SK-N-SH (cell line): ENCODE measurements at regions not wholly inside any gene's neighbourhood (a gene's known extent, or its start where the extent isn't known, plus 50 kb on each side); places are given as distances from the start of the nearest gene placed in this dataset.

Source experiments
- CTCF ChIA-PET: fragments of 300-600, 350-600 bp; formaldehyde crosslinking; extraction: SDS; loops from one replicate; lab custom pipeline; 2021; lab: Yijun Ruan, JAX
- POLR2A ChIA-PET: fragments of 350-600 bp; sonication (Branson Sonifier 250); formaldehyde crosslinking; extraction: SDS; loops from one replicate; lab custom pipeline; 2020; ENCODE audit warnings: antibody characterized with exemption, inconsistent platforms; lab: Yijun Ruan, JAX
- DNase-seq: peaks from one replicate; pipeline ENCODE4 v3.0.0; 2012
- H2AFZ ChIP-seq: fragments of 200-600 bp; sonication (generic); 2 replicates; pipeline ENCODE4 v1.8.1; 2016; ENCODE audit warnings: antibody characterized with exemption, mild to moderate bottlenecking, low read depth
- H3F3A ChIP-seq: fragments of 200-600 bp; sonication (generic); replicated peaks from 2 replicates; pipeline ENCODE3; 2016; ENCODE audit warnings: antibody characterized with exemption, mild to moderate bottlenecking; ENCODE audit not compliant: insufficient read depth
- H3K27ac ChIP-seq, 2 experiments: fragments of 200-500 bp in 1 of 2; fragments of 200-600 bp in 1 of 2; sonication (Bioruptor generic) in 1 of 2; sonication (generic), shearing (Covaris generic) in 1 of 2; 2 replicates each; pipeline versions ENCODE4 v1.5.1 to v1.6.1; 2014 to 2016; ENCODE audit warnings: low read depth in 2 of 2, inconsistent platforms in 1 of 2, low read length in 1 of 2, mild to moderate bottlenecking in 1 of 2, mixed read lengths in 1 of 2
- H3K27me3 ChIP-seq: fragments of 200-600 bp; sonication (generic), shearing (Covaris generic); 2 replicates; pipeline ENCODE4 v1.6.1; 2016; ENCODE audit warnings: mixed run types; ENCODE audit not compliant: insufficient read depth
- H3K36me3 ChIP-seq, 2 experiments: fragments of 200-500 bp in 1 of 2; fragments of 200-600 bp in 1 of 2; sonication (Bioruptor generic) in 1 of 2; sonication (generic) in 1 of 2; replicated peaks in 1 of 2; 2 replicates each; pipeline versions ENCODE3 to v1.5.1; 2014 to 2016; ENCODE audit warnings: low read length in 1 of 2, mild to moderate bottlenecking in 1 of 2; ENCODE audit not compliant: insufficient read depth in 2 of 2, control insufficient read depth in 1 of 2
- H3K4me1 ChIP-seq, 2 experiments: fragments of 200-500 bp in 1 of 2; fragments of 200-600 bp in 1 of 2; sonication (Bioruptor generic) in 1 of 2; sonication (generic), shearing (Covaris generic) in 1 of 2; 2 replicates each; pipeline versions ENCODE4 v1.5.1 to v1.6.1; 2014 to 2016; ENCODE audit warnings: low read depth in 1 of 2, low read length in 1 of 2, mixed run types in 1 of 2; ENCODE audit not compliant: insufficient read depth in 2 of 2, control insufficient read depth in 1 of 2
- H3K4me2 ChIP-seq: fragments of 200-600 bp; sonication (generic), shearing (Covaris generic); 2 replicates; pipeline ENCODE4 v1.6.1; 2017; ENCODE audit warnings: mixed run types
- H3K4me3 ChIP-seq, 2 experiments: fragments of 200-500 bp in 1 of 2; fragments of 200-600 bp in 1 of 2; sonication (Bioruptor generic) in 1 of 2; sonication (generic), shearing (Covaris generic) in 1 of 2; 2 replicates each; pipeline versions ENCODE4 v1.5.1 to v1.8.1; 2014 to 2016; ENCODE audit warnings: low read depth in 2 of 2, inconsistent platforms in 1 of 2, low read length in 1 of 2, mild to moderate bottlenecking in 1 of 2, mixed read lengths in 1 of 2, moderate library complexity in 1 of 2
- H3K79me2 ChIP-seq: fragments of 200-600 bp; sonication (generic); 2 replicates; pipeline ENCODE4 v1.8.1; 2017; ENCODE audit warnings: mild to moderate bottlenecking; ENCODE audit not compliant: insufficient read depth
- H3K9ac ChIP-seq: fragments of 200-600 bp; sonication (generic); 2 replicates; pipeline ENCODE4 v1.6.1; 2017; ENCODE audit warnings: mixed run types
- H3K9me2 ChIP-seq: fragments of 200-600 bp; sonication (generic); 2 replicates; pipeline ENCODE4 v1.6.1; 2017; ENCODE audit warnings: mixed run types
- H3K9me3 ChIP-seq: fragments of 200-600 bp; sonication (generic); 2 replicates; pipeline ENCODE4 v1.6.1; 2017; ENCODE audit warnings: mixed run types, mild to moderate bottlenecking, moderate library complexity
- H4K20me1 ChIP-seq: fragments of 200-600 bp; sonication (generic); 2 replicates; pipeline ENCODE4 v1.6.1; 2017; ENCODE audit warnings: mild to moderate bottlenecking, mixed run types; ENCODE audit not compliant: insufficient read depth
- ELF1 ChIP-seq: IDR thresholded peaks from 2 replicates; pipeline ENCODE4 v1.4.0; 2012
- FOXJ3 ChIP-seq: sonication (generic); formaldehyde crosslinking; IDR thresholded peaks from 2 replicates; pipeline ENCODE4 v1.5.1; 2020; ENCODE audit warnings: mild to moderate bottlenecking, missing genetic modification reagents
- JUND ChIP-seq: IDR thresholded peaks from 2 replicates; pipeline ENCODE4 v1.4.0; 2012
- NFIC ChIP-seq: IDR thresholded peaks from 2 replicates; pipeline ENCODE4 v1.4.0; 2012; ENCODE audit warnings: borderline replicate concordance
- NRF1 ChIP-seq: IDR thresholded peaks from 2 replicates; pipeline ENCODE4 v1.6.1; 2012; ENCODE audit warnings: low read depth, mild to moderate bottlenecking, low read length
- POLR2AphosphoS5 ChIP-seq: IDR thresholded peaks from 2 replicates; pipeline ENCODE4 v1.6.1; 2012; ENCODE audit warnings: low read depth, low read length
- RCOR1 ChIP-seq: fragments of 150-350 bp; IDR thresholded peaks from 2 replicates; pipeline ENCODE4 v1.6.1; 2017; ENCODE audit warnings: antibody characterized with exemption, low read length
- RXRA ChIP-seq: IDR thresholded peaks from 2 replicates; pipeline ENCODE4 v1.4.0; 2012; ENCODE audit warnings: low read depth, mild to moderate bottlenecking, borderline replicate concordance
- SIN3A ChIP-seq: IDR thresholded peaks from 2 replicates; pipeline ENCODE4 v1.6.1; 2012; ENCODE audit warnings: low read depth, mild to moderate bottlenecking, low read length, moderate library complexity, borderline replicate concordance
- SMC3 ChIP-seq: IDR thresholded peaks from 2 replicates; pipeline ENCODE4 v1.6.1; 2012; ENCODE audit warnings: low read depth, low read length, improper control_type of control experiment
- TAF1 ChIP-seq: IDR thresholded peaks from 2 replicates; pipeline ENCODE4 v1.6.1; 2012; ENCODE audit warnings: low read depth, mild to moderate bottlenecking, low read length, moderate library complexity, borderline replicate concordance
- TCF12 ChIP-seq: IDR thresholded peaks from 2 replicates; pipeline ENCODE4 v1.4.0; 2012
- WGBS: methylation state at CpG from one replicate; pipeline ENCODE4 v1.1.6; 2017; ENCODE audit warnings: low lambda C conversion rate; 5-methylcytosine and 5-hydroxymethylcytosine counted together
- TF ChIP-seq, protein P1 (sequence below): IDR thresholded peaks from 2 replicates; pipeline ENCODE4 v1.4.0; 2012; ENCODE audit warnings: low read depth, borderline replicate concordance
- TF ChIP-seq, protein P2 (sequence below): fragments of 150-350 bp; IDR thresholded peaks from 2 replicates; pipeline ENCODE4 v1.6.1; 2017; ENCODE audit warnings: antibody characterized with exemption, low read length, low read depth, borderline replicate concordance
- TF ChIP-seq, protein P3 (sequence below): fragments of 200-600 bp; sonication (generic); IDR thresholded peaks from 2 replicates; pipeline ENCODE4 v1.6.1; 2017; ENCODE audit warnings: antibody characterized with exemption, mild to moderate bottlenecking, moderate library complexity

DNA sequence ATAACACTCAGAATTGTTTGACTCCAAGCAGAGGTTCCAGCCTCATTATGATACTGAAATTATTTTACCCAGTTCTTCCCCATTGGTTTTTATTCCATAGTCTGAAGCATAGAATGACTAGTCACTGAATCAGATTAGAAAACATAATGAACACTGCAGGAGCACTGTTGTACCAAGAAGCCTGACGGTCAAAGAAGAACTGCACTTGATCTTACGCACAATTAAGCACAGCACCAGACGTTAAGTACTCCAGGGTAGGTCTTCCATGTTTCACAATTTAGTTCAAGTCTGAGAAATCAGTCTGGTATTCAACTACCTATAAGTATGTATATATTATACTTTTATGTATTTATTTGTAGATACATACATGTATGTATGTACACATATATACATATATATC lies 973.5 kb upstream of the SPRY2 start:
- no peaks in the 10 kb centered on the region for H4K20me1 ChIP-seq
- no peak for TF ChIP-seq NFIC
- TF ChIP-seq, protein P1, sequence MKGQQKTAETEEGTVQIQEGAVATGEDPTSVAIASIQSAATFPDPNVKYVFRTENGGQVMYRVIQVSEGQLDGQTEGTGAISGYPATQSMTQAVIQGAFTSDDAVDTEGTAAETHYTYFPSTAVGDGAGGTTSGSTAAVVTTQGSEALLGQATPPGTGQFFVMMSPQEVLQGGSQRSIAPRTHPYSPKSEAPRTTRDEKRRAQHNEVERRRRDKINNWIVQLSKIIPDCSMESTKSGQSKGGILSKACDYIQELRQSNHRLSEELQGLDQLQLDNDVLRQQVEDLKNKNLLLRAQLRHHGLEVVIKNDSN: no peak
- TF ChIP-seq FOXJ3 (CRISPR knock-in tag): no peak
- TF ChIP-seq, all 33 proteins: peak for 0
- Histone ChIP-seq H3K9me3 (no peaks in the 10 kb centered on the region), H3K27ac (no peak overlapping the region), H3K9ac (no peak overlapping the region), H3F3A (no peaks in the 10 kb centered on the region), H3K36me3 (no peaks in the 10 kb centered on the region), H2AFZ (no peak overlapping the region), H3K4me1 (no peaks in the 10 kb centered on the region), H3K4me2 (no peak overlapping the region), H3K9me2 (no peaks in the 10 kb centered on the region), H3K4me3 (no peak overlapping the region), H3K27me3 (no peaks in the 10 kb centered on the region), H3K79me2 (no peaks in the 10 kb centered on the region)
- 11% methylated on average over 3 of the region's 3 CpGs for WGBS
- ChIA-PET POLR2A (no interaction called here), CTCF (no interaction called here)
- no peak for DNase-seq

DNA sequence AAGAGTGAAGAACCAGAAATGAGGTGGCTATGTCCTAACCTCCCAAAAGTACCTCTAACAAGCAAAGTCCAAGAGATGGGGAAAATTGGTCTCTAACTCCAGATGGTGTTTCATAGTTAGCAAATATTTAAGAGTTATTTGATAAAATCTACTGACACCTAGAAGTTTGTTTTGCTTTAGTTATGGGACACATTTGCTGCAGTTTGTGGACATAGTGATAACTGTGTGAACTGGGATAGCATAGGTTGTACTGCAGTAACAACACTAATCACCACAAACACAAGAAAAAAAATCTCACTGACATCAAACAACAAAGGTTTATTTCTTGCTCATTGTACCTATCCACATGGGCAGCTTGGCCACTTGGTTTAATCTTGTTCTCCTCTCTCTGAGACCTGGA lies 965.0 kb upstream of the SPRY2 start:
- Histone ChIP-seq H3K27ac (no peak overlapping the region), H3K27me3 (no peaks in the 10 kb centered on the region), H3K9me3 (no peaks in the 10 kb centered on the region), H4K20me1 (no peaks in the 10 kb centered on the region), H3K4me1 (no peaks in the 10 kb centered on the region; a peak in 1 of 4 replicates), H3K4me2 (no peak overlapping the region), H3K9me2 (no peaks in the 10 kb centered on the region), H3K36me3 (no peaks in the 10 kb centered on the region), H3K4me3 (no peak overlapping the region), H3K79me2 (no peaks in the 10 kb centered on the region), H2AFZ (no peak overlapping the region), H3K9ac (no peak overlapping the region), H3F3A (no peaks in the 10 kb centered on the region)
- TF ChIP-seq JUND (no peak), POLR2AphosphoS5 (no peak), RCOR1 (no peak), RXRA (no peak), ELF1 (no peak), SMC3 (no peak), NRF1 (no peak), SIN3A (no peak), TCF12 (no peak), TAF1 (no peak)
- TF ChIP-seq, protein P2, sequence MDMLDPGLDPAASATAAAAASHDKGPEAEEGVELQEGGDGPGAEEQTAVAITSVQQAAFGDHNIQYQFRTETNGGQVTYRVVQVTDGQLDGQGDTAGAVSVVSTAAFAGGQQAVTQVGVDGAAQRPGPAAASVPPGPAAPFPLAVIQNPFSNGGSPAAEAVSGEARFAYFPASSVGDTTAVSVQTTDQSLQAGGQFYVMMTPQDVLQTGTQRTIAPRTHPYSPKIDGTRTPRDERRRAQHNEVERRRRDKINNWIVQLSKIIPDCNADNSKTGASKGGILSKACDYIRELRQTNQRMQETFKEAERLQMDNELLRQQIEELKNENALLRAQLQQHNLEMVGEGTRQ: no peak
- TF ChIP-seq, protein P3, sequence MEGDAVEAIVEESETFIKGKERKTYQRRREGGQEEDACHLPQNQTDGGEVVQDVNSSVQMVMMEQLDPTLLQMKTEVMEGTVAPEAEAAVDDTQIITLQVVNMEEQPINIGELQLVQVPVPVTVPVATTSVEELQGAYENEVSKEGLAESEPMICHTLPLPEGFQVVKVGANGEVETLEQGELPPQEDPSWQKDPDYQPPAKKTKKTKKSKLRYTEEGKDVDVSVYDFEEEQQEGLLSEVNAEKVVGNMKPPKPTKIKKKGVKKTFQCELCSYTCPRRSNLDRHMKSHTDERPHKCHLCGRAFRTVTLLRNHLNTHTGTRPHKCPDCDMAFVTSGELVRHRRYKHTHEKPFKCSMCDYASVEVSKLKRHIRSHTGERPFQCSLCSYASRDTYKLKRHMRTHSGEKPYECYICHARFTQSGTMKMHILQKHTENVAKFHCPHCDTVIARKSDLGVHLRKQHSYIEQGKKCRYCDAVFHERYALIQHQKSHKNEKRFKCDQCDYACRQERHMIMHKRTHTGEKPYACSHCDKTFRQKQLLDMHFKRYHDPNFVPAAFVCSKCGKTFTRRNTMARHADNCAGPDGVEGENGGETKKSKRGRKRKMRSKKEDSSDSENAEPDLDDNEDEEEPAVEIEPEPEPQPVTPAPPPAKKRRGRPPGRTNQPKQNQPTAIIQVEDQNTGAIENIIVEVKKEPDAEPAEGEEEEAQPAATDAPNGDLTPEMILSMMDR: no peak
- ChIA-PET POLR2A (no interaction called here), CTCF (no interaction called here)
- no peak for DNase-seq
